CMK (cell line): ENCODE measurements at regions not wholly inside any gene's neighbourhood (a gene's known extent, or its start where the extent isn't known, plus 50 kb on each side); places are given as distances from the start of the nearest gene placed in this dataset.
"Not testable (repeated sequence)": the region's sequence is repeated elsewhere in the genome, so short reads cannot be mapped to it uniquely, and the experiment has no call there.

Experiments
- DNase-seq: peaks from one replicate; pipeline ENCODE4 v3.0.0-alpha.2; 2010; ENCODE audit warnings: low read depth

DNA sequence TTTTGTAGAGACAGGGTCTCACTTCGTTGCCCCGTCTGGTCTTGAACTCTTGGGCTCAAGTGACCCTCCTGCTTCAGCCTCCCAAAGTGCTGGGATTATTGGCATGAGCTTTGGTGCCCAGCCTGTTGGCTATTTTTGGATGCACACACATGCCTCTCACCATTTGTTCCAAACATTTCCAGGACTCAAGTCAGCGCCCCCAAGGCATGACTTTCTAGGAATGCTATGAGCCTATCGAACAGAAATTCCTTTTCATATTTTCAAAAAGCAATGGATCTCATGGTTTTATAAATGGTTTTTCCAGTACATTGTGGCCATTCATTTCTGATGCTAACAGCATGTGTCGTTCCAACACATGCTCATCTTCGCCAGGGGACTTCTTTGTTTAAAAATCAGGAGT lies 119.3 kb upstream of the NAA20 start:
- DNase-seq: no peak

DNA sequence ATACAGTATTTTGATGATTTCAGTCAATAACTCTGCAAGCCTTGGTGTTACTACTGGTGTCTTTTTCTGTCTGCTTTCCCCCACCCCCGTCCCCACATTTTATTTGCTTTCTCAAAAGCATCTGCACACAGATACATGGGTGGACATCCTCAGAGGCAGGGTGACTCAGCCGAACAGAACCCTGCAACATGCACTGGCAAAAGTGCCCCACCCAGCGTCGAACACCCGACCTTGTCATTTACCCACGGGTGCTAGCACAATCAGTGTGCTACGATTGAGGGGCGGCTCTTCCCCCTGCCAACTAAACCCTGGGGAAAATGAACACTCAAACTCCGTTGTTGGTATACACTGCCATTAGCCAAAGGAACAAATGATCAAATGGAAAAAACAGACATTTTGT lies 115.9 kb upstream of the NAA20 start:
- DNase-seq: no peak

DNA sequence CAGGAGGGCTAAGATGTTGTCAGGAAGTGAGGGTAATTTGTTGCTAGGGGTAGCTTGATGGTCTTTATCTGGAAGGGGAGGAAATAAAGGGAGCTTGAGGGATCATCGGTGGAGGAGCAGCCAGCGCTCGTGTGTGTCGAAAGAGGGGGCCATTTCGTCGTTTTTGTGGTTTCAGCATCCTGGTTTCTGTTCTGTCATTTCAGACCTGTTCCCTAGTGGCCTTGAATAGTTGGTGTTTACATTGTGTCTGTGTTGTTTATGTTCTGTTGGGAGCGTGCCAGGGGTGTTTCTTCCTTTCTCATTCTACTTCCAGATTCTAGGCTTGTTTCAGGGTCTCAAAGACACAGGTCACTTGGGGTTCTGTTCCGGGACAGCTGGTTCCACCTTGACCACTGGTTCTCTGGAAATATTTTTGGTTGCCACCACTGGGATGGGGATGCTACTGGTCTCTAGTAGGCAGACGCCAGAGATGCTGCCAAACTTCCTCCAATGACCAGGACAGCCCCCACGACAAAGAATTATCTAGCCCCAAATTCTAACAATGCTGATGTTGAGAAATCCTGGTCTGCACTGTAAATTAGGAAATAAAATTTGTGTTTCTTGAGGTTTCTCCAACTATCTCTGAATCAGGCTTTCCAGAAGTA lies 113.9 kb upstream of the NAA20 start:
- DNase-seq: no peak

DNA sequence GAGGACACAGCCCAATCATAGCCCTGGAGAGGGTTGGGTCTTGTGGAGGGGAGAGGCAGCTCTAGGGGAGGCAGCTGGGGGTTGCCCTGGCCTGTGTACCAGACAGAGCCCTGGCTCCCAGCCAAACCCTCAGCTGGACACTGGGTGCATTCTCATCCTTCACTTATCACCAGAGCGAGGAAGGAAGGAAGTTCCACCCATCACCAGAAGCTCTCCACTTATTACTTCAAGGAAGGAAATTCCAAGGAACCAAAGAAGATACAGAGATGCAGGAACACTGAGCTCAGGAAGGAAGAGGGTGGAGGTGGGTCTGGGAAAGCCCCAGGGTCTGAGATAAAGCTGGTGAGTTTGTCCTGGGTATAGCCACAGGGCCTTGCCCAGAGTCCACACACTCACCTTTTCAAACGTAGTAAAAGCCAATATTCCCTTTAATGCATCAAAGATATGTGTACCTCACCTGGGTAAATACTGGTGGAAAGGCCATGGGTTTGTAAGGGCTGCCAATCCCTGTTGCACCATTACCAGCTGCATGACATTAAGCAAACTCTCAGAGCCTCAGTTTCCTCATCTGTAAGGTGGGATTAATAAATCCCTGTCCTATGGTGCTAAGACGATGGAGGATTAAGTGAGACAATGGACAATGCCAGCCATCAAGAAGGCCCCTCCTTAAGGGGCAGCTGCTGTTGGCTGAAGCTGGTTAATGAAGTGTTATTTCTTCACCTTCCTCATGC lies 109.7 kb upstream of the NAA20 start:
- DNase-seq: no peak

DNA sequence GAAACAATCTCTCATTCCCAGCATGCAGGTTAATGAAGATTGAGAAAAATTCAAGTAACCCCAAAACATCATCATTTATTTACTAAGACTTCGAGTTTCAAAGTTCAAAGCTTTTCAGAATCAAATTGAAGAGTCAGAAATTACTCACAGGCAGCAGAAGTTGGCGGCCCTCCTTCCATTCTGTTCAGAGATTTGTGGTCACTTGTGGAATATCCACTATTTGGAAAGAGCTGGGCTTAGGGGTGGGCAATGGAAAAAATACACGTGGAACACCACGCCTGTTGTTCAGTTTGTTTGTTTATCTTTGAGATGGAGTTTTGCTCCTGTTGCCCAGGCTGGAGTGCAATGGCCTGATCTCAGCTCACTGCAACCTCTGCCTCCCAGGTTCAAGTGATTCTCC lies 108.6 kb upstream of the NAA20 start:
- DNase-seq: no peak

DNA sequence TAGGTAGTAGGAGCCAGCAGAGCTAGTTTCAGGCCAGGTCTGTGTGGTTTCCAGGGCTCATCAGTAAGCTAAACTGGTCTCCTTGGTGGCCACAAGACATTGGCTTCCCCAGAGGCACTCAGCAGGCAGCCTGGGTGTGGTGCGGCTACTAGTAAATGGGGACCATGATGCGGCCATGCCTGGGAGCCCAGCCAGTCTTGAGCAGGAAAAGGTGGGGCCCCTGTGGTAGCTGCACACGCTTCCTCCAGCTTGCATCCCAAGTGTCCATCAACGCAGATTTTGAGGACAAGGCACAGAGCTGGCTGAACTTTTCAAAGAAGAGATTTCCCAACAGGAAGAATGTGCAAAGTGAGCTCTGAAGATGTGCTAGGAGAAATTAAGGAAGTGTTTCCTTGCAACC lies 107.4 kb upstream of the NAA20 start:
- DNase-seq: no peak

DNA sequence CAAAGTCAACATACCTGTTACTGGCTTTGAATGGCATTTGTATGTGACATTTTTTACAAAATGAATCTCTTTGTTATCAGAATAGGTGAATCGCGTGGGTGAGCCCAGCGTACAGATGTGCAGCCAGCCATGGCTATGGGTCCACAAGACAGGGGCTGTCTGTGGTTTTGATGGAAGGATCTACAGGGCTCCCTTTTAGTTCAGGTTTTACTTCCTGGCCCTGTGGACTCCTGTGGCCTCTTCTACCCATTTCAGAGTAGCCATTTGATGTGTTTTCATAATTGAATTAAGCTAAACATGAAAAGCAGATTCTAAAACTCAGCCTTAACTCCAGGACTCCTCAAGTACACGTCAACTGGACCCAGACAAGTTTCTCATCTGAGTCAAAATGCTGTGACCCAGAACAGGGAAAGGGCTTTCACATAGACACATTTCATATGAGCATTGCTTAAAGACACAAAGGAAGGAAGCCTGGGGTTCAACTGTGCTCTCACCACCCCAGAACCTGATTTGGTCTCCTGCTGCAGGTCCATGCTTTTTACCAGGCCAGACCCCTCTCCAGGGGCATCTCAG lies 105.3 kb upstream of the NAA20 start:
- no peak for DNase-seq

DNA sequence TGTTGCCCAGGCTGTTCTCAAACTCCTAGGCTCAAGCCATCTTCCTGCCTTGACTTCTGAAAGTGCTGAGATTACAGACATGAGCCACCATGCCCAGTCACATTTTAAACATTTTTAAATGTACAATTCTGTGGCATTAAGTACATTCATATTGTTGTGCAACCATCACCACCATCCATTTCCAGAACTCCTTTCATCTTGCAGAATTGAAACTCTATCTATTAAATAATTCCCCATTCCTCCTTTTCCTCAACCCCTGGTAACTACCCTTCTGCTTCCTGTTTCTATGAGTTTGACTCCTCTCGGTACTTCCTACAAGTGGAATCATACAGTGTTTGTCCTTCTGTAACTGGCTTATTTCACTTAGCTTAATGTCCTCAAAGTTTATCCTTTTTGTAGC lies 103.8 kb upstream of the NAA20 start:
- DNase-seq: no peak

DNA sequence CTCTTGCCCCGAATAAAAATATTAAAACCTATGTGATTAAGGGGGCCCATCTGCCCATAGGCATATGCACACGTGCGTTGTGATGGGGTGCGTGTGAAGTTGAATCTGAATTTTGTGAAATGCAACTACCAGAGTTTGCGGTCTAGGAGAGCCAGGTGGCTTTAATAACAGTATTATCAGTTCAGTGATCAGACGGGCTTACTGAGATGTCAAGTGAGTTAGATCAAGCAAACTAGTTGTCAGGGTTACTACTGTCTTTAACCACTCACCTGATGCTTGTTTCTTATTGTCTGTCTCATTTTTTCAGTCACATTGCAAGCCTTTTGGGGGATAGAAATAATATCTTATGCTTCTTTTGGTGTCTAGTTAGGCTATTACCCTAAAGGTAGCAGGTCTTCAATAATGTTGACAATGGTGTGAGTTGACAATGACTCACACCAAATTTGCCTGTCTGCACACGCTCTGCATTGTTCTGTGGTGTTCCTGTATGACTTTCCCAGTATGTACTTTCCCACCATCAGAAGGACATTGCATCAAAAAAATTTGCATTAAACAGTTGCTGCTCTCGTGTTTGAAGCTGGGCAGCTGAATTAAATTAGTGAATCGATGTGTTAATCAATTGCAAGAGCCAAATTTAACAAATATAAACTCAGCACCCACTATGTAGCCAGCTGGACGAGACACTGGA lies 103.1 kb upstream of the NAA20 start:
- no peak for DNase-seq

DNA sequence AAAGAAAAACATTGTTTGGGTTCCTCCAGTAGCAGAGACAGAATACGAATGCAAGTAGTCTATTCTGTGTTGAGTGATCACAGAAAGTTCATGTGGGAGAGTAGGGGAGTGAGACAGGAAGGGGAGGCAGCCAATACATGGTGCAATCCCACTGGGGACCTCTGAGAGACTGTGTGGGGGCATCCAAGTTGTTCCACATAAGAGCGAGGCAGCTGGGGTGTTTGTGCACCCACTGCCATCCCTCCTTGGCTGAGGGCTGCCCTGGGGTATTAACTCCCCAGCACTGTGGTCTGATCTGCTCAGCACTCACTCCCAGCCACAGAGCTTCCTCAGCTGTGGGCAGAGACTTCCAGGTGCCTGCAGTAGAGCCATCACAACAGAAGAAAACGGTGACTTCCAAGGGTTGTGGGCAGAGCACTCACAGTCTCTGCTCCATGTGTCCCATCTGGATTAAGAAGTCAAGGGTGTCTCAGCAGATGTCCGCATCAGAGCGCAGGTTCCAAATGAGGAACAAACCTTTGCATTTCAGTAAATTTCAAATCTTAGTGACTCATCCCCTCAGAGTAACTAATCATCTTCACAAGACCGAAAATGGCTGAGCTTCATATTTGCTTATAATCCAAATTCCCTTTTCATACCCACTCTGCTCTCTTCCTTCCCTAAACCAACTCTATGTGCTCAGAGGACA lies 101.9 kb upstream of the NAA20 start:
- DNase-seq: no peak

DNA sequence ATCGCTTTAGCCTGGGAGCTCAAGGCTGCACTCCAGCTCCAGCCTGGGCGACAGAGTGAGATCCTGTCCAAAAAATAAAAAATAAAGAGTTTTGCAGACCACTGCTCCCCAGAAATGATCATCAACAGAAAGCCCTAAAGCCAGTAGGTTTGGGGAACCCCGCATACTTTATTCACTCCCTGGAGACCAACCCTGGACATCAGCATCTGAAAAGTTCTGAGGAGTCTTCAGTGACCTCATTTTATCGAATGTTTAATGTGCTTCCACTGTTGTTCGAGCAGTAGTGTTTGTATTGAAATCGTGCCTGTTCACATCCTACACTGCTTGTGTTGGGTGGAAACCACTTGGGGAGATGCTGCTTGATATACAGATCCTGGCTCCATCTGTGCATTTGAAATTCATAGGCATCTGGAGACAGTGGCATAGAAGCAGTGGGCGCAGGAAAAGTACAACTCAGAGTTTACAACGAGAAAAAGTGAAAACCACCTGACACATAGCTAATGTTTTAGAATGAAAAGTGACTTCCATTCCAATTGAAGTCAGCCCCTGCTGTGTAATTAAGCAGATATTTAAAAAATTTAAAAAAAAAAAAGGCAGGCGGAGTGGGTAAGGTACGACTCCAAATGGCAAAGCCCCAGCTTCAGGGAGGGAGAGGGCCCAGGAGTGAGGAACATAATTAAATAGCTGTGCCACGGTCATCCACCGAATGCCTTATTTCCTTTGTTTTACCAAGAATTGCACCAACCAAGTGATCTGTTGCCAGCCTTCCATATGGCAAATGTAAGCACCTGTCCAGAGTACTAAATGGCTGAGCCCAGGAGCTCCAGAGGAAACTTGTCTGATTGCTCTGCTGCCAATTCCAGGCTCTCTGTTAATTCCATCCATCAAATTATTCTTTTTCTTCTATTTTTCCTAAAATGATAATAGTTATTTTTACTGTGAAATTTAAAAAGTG lies 100.4 kb upstream of the NAA20 start:
- DNase-seq: no peak

DNA sequence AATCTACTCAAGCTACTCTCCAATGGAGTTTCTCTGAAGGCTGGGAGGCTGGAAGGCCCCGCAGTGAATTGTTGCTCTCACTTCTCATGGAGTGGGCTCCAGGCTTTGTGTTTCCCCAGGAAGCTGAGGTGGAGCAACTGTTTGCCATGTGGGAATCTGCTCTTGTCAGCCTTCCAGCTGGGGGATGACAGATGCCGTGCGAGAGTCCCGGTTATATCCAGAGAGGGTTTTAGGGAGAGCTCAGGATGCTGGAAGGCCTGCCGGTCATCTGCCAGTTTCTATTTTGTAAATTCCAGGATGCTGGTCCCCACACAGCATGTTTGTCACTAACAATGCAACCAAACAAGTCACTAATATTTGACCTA lies 98.2 kb upstream of the NAA20 start:
- no peak for DNase-seq

DNA sequence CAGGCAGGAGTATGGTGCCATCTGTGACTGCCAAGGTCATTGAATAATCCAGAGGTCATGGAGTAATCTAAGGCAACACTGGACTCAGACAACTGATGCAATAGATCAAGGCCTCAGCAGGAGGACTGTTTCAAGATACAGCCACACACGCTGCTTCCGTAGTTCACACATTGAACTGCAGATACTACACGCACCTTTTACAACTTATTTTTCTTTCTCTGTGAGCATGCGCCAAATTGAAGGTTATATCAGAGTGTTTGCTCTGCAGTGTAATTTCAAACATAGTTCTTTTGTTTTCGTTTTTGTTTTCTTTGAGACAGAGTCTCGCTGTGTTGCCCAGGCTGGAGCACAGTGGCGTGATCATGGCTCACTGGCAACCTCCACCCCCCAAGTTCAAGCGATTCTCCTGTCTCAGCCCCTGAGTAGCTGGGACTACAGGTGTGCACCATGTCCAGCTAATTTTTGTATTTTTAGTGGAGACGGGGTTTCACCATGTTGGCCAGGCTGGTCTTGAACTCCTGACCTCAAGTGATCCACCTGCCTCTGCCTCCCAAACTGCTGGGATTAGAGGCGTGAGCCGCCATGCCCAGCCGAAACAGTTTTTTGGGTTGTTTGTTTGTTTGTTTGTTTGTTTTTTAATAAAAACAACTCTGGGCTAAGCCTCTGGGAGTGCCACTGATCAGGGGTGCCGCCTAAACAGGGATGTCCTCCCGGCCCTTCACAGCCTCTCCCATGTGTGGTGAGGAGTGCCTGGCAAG lies 96.6 kb upstream of the NAA20 start:
- no peak for DNase-seq

DNA sequence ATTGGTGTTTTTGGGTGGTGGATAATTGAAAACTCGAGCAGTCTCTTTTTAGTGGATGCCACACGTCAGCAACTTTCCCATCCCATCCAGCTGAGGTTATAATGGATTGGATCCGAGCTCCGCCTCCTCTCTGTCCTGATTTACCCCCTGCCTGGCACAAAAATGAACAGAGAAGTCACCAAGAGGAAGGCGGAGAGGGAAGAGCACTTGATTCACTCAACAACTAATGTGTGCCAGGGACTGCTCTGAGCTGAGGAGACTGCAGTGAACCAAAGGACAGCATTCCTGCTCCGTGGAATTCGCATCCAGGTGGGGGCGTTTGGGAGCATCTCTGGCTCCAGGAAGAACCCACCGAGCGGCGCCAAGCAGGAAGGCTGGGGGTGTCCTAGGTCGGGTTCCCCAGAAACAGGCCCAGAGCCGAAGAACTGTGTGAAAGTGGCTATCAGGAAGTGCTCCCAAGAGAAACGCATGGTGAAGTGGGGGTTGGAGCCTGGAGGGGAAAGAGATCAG lies 95.8 kb upstream of the NAA20 start:
- no peak for DNase-seq

DNA sequence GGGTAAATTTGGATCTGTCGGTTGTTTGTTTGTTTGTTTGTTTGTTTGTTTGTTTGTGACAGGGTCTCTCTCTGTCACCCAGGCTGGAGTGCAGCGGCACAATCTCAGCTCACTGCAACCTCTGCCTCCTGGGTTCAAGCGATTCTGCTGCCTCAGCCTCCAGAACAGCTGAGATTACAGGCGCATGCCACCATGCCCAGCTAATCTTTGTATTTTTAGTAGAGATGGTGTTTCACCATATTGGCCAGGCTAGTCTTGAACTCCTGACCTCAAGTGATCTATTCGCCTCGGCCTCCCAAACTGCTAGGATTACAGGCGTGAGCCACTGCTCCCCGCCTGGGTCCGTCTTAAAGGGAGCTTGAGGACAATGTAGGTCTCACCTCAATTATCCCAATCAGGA lies 95.3 kb upstream of the NAA20 start:
- DNase-seq: not testable (repeated sequence)

DNA sequence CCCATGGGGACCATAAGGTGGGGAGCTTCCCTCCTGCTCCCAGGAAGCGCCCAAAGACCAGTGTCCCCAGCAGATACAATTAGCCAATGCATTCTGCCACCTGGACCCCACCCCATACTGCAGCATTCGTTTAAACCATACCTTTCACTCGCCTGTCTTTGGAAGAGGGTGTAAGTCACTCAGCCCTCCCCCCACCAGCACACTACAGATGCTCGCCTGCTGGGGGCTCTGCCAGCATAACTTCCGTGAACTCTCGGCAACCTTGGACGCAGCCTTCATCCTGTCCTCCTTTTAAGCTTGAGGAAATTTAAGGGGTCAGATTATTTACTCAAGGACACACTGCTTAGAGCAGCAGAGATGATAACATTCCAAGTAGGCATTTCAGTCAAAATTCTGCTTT lies 94.4 kb upstream of the NAA20 start:
- DNase-seq: no peak

DNA sequence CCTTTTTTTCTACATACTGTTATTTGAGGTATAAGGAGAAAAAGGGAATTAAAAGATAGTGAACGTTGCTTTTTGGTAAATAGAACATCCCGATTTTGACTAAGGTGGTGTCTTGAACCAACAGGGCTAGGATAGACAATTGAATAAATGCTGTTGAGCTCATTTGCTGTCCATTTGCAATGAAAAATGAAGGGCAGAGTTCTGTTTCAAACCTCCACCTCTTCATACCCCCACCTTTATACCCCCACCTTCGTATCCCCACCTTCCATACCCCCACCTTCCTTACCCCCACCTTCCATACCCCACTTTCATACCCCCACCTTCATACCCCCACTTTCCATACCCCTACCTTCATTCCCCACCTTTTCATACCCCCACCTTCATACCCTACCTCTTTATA lies 93.4 kb upstream of the NAA20 start:
- no peak for DNase-seq

DNA sequence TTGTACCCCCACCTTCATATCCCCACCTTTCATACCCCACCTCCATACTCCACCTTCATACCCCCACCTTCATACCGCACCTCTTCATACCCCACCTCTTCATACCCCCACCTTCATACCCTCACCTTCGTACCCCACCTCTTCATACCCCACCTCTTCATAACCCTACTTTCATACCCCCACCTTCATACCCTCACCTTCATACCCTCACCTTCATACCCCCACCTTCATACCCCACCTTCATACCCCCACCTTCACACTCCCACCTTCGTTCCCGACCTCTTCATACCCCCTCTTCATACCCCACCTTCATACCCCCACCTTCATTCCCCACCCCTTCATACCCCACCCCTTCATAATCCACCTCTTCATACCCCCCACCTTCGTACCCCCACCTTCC lies 92.9 kb upstream of the NAA20 start:
- DNase-seq: no peak

DNA sequence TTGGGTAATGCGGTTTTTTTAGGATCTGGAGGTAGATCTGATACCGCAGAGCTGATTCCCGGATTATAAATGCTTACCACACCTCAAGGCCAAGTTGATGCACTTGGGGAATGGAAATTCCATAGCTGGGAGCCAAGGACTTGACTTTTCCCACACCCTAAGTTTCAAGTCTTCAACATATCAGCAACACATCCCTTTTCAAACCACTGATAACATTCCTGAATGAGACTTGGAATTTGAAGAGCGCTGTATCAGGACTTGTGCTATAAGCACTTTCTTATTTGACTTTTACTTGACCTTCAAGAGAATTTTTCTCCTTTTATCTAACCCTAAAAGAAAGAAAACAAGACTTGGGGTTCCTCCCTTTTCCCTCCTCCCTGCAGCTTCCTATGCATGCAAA lies 90.6 kb upstream of the NAA20 start:
- DNase-seq: no peak

DNA sequence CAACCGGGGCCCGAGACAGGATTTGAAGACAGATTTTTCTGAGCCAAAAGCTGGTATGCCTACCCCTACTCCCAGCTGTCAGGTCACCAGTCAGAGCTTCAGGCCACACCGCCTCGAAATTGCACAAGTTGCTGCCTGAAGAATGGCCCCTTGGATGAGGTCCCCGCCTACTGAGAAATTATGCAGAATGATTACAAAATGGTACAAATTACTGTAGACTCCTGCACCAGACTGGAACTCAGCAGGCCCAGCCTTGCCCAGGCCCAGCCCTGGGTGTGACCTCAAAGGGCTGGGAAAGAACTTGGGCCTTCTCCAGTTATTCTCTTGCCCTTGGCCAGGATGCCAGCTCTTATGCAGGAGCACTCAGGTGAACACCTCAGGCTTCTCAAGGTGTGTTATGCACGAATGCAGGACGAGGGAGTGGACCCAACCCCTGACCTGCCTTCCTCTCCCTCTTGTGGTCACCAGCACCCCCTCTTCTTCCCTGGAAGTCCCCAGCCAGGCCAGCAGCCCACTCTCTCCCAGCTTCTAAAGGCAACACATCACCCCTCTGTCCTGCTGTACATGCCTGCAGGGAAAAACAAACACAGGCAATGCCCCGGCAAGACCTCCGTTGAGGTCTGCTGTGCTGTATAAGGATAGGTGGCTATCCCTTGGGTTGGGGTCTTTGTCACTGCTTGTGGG lies 88.7 kb upstream of the NAA20 start:
- no peak for DNase-seq
